Loucy (cell line): ENCODE measurements at regions not wholly inside any gene's neighbourhood (a gene's known extent, or its start where the extent isn't known, plus 50 kb on each side); places are given as distances from the start of the nearest gene placed in this dataset.

ENCODE experiments used
- H2AFZ ChIP-seq: fragments of 200-600 bp; sonication (generic); 2 replicates; pipeline ENCODE4 v1.6.0; 2016; ENCODE audit warnings: antibody characterized with exemption, mild to moderate bottlenecking, low read length, moderate library complexity
- H3F3A ChIP-seq: fragments of 200-600 bp; 2 replicates; pipeline ENCODE4 v1.6.0; 2016; ENCODE audit warnings: antibody characterized with exemption, low read depth, mild to moderate bottlenecking
- H3K27me3 ChIP-seq: fragments of 200-600 bp; sonication (generic); 2 replicates; pipeline ENCODE4 v1.6.1; 2014; ENCODE audit warnings: low read length, mild to moderate bottlenecking; ENCODE audit not compliant: insufficient read depth, poor library complexity, severe bottlenecking
- H3K36me3 ChIP-seq: fragments of 200-600 bp; sonication (generic); 2 replicates; pipeline ENCODE4 v1.6.1; 2016; ENCODE audit warnings: low read length; ENCODE audit not compliant: insufficient read depth
- H3K4me1 ChIP-seq: fragments of 200-600 bp; sonication (generic); 2 replicates; pipeline ENCODE4 v1.5.1; 2014; ENCODE audit warnings: low read length, mild to moderate bottlenecking; ENCODE audit not compliant: insufficient read depth, poor library complexity, severe bottlenecking
- H3K4me2 ChIP-seq: fragments of 200-600 bp; sonication (generic); 2 replicates; pipeline ENCODE4 v1.6.0; 2014; ENCODE audit warnings: antibody characterized with exemption, low read length, low read depth, mild to moderate bottlenecking; ENCODE audit not compliant: poor library complexity, severe bottlenecking
- H3K4me3 ChIP-seq: fragments of 200-600 bp; sonication (generic); 2 replicates; pipeline ENCODE4 v1.5.1; 2014; ENCODE audit warnings: low read length, mild to moderate bottlenecking, mixed read lengths; ENCODE audit not compliant: poor library complexity, severe bottlenecking
- H3K79me2 ChIP-seq: fragments of 200-600 bp; sonication (generic); 2 replicates; pipeline ENCODE4 v1.6.1; 2014; ENCODE audit warnings: low read length; ENCODE audit not compliant: insufficient read depth
- H3K9ac ChIP-seq: fragments of 200-600 bp; sonication (generic); 2 replicates; pipeline ENCODE4 v1.6.0; 2014; ENCODE audit warnings: mild to moderate bottlenecking, low read depth, low read length, moderate library complexity; ENCODE audit not compliant: poor library complexity, severe bottlenecking
- H3K9me2 ChIP-seq: fragments of 200-600 bp; sonication (generic); replicated peaks from 2 replicates; pipeline ENCODE4 v1.6.1; 2016; ENCODE audit warnings: low read depth, low read length, mixed read lengths
- H3K9me3 ChIP-seq: fragments of 200-600 bp; sonication (generic); 2 replicates; pipeline ENCODE4 v1.6.1; 2014; ENCODE audit warnings: mild to moderate bottlenecking, antibody characterized with exemption, low read length, low read depth; ENCODE audit not compliant: insufficient read depth
- H4K20me1 ChIP-seq: fragments of 200-600 bp; sonication (generic); 2 replicates; pipeline ENCODE4 v1.6.0; 2014; ENCODE audit warnings: antibody characterized with exemption, low read length, mild to moderate bottlenecking; ENCODE audit not compliant: insufficient read depth, poor library complexity, severe bottlenecking
- EZH2phosphoT487 ChIP-seq: fragments of 200-600 bp; IDR thresholded peaks from 2 replicates; pipeline ENCODE4 v1.6.1; 2018; ENCODE audit warnings: antibody characterized with exemption, mild to moderate bottlenecking, moderate library complexity, borderline replicate concordance
- TF ChIP-seq, protein P1 (sequence below): fragments of 200-600 bp; sonication (generic); conservative IDR thresholded peaks from 2 replicates; pipeline ENCODE4 v1.5.1; 2014; ENCODE audit warnings: mild to moderate bottlenecking, antibody characterized with exemption, low read length

- no peak for TF ChIP-seq EZH2phosphoT487
- TF ChIP-seq, protein P1, sequence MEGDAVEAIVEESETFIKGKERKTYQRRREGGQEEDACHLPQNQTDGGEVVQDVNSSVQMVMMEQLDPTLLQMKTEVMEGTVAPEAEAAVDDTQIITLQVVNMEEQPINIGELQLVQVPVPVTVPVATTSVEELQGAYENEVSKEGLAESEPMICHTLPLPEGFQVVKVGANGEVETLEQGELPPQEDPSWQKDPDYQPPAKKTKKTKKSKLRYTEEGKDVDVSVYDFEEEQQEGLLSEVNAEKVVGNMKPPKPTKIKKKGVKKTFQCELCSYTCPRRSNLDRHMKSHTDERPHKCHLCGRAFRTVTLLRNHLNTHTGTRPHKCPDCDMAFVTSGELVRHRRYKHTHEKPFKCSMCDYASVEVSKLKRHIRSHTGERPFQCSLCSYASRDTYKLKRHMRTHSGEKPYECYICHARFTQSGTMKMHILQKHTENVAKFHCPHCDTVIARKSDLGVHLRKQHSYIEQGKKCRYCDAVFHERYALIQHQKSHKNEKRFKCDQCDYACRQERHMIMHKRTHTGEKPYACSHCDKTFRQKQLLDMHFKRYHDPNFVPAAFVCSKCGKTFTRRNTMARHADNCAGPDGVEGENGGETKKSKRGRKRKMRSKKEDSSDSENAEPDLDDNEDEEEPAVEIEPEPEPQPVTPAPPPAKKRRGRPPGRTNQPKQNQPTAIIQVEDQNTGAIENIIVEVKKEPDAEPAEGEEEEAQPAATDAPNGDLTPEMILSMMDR: no peak
- Histone ChIP-seq H3K9me2 (no peaks in the 10 kb centered on the region), H3F3A (no peaks in the 10 kb centered on the region), H3K4me2 (no peak overlapping the region), H3K4me1 (no peaks in the 10 kb centered on the region), H3K9ac (no peak overlapping the region), H3K27me3 (no peaks in the 10 kb centered on the region), H2AFZ (no peak overlapping the region), H3K4me3 (no peak overlapping the region), H3K79me2 (no peaks in the 10 kb centered on the region), H3K36me3 (no peaks in the 10 kb centered on the region), H3K9me3 (no peaks in the 10 kb centered on the region), H4K20me1 (no peaks in the 10 kb centered on the region)
Measured at GRCh38 chr4:27917381-27917780, 1056.7 kb downstream of the STIM2 start.

DNA sequence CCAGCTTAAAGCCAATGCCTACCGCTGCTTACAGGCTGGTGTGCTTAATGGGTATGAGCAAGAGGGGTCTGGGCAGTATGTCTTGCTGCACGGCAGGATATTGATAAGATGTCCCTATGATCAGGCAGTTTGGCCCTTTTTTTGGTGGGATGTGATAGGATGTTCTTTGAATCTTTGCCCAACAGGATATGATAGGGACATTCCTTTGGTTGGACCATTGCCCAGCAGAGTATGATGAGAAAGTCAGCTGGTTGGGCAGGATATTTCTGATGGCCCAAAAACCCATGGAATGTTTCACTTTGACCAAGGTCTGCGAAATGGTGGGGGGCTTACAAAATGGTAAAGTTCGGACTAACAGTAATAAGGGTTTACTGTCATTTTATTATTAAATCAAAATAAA lies 1060.6 kb downstream of the STIM2 start:
- Histone ChIP-seq H3K9me2 (no peaks in the 10 kb centered on the region), H3K9me3 (no peaks in the 10 kb centered on the region), H3F3A (no peaks in the 10 kb centered on the region), H3K79me2 (no peaks in the 10 kb centered on the region), H3K36me3 (no peaks in the 10 kb centered on the region), H2AFZ (no peak overlapping the region), H3K4me1 (no peaks in the 10 kb centered on the region), H3K9ac (no peak overlapping the region), H3K27me3 (no peaks in the 10 kb centered on the region), H3K4me2 (no peak overlapping the region), H3K4me3 (no peak overlapping the region), H4K20me1 (no peaks in the 10 kb centered on the region)
- TF ChIP-seq, protein P1: no peak
- TF ChIP-seq EZH2phosphoT487: no peak

GRCh38 chr4:27928761-27929540 lies 1068.3 kb downstream of the STIM2 start:
- Histone ChIP-seq H2AFZ (no peak overlapping the region), H3K9me2 (no peaks in the 10 kb centered on the region), H3K4me2 (no peak overlapping the region), H3K27me3 (no peaks in the 10 kb centered on the region), H3K9me3 (no peaks in the 10 kb centered on the region), H4K20me1 (no peaks in the 10 kb centered on the region), H3K4me1 (no peaks in the 10 kb centered on the region), H3K4me3 (no peak overlapping the region), H3K36me3 (no peaks in the 10 kb centered on the region), H3F3A (no peaks in the 10 kb centered on the region), H3K79me2 (no peaks in the 10 kb centered on the region), H3K9ac (no peak overlapping the region)
- TF ChIP-seq EZH2phosphoT487: no peak
- TF ChIP-seq, protein P1: no peak
